NCI-H146 (cell line): ENCODE measurements at regions not wholly inside any gene's neighbourhood (a gene's known extent, or its start where the extent isn't known, plus 50 kb on each side); places are given as distances from the start of the nearest gene placed in this dataset.
"Not testable (repeated sequence)": the region's sequence is repeated elsewhere in the genome, so short reads cannot be mapped to it uniquely, and the experiment has no call there.

Experiments used
- DNase-seq: peaks from one replicate; lab custom pipeline; 2025; lab: John Stamatoyannopoulos, UW

DNA sequence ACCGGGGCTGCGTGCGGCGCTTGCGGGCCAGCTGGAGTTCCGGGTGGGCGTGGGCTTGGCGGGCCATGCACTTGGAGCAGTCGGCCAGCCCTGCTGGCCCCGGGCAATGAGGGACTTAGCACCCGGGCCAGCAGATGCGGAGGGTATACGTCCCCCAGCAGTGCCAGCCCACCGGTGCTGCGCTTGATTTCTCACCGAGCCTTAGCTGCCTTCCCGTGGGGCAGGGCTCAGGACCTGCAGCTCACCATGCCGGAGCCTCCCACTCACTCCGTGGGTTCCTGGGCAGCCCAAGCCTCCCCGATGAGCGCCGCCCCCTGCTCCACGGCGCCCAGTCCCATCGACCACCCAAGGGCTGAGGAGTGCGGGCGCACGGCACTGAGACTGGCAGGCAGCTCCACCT lies 51.4 kb upstream of the INPP4B start:
- not testable (repeated sequence) for DNase-seq

DNA sequence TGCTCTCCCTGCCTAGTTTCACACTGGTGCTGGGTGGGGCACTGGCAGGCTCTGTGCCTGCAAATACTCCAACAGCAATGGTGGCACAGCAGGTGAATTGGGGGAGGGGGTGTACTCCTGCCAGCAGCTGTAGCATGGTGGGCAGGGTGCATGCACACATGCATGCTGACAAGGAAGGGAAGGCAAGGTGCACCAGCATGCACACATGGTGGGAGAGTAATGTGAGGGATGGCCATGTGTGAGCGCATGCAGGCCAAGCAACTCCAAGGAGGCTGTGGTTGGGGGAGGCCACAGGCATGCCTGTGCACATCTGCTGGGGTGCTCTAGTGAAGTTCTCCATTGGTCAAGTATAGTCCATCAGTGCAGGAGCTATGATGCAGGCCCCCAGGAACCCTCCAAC lies 54.5 kb upstream of the INPP4B start:
- DNase-seq = no peak

GRCh38 chr4:142901166-142901662 lies 55.1 kb upstream of the INPP4B start:
- DNase-seq = no peak

GRCh38 chr4:142903617-142904016 lies 57.5 kb upstream of the INPP4B start:
- DNase-seq = not testable (repeated sequence)

DNA sequence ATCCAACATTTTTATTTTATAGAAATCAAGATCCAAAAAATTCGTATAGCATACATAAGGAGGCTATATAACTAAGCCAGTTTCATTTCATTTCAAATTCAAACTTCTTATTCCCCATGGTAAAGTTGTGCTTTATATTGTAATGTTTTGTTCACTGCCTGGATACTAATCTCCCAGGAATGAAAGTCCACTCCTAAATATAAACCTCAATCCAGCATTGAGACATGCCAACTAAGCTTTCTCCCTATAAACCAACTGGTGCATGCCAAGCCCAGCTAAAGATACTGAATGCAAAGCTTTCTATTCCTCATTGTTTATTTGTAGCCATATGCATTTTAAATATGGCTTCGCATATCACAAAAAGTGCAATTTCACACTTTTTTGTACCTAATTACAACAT lies 63.8 kb upstream of the INPP4B start:
- no peak for DNase-seq

DNA sequence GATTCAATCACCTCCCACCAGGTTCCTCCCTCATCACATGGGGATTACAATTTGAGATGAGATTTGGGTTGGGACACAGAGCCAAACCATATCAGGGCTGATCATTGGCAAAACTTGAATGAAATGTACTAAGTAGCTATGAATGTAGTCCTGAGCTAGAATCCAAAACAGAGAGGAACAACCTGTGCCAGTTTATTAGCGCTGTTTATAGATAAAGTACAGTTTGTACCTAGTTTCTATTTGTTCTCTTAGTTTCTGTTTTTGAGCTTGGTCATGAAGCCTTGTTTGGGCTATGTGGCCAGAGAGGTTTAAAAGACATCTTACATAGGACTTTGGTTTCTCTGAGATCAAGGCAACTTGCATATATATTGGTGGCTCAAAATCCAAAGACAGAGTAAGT lies 66.9 kb upstream of the INPP4B start:
- DNase-seq = no peak

- DNase-seq = no peak
These were observed 67.4 kb upstream of the INPP4B start for GRCh38 chr4:142913461-142914030.

DNA sequence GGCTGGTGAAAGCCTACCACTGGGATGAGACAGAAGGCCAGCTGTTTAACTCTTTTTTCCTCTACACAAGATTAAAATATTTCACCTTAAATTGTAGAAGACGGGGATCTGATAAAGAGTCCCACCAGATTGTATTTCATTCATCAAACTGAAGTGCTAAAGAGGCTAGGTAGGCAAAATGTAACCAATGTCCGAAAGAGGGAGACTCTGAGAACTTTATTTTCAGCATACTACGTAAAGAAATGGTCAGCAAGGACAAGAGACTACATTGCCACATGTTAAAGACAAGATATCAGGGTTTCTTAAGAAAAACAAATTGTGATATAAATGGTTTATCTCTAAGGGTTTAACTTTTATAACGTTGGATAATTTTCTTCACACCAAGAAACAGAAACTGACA lies 71.6 kb upstream of the INPP4B start:
- DNase-seq = no peak

- DNase-seq = no peak
These were observed 76.6 kb upstream of the INPP4B start for GRCh38 chr4:142922720-142923119.

DNA sequence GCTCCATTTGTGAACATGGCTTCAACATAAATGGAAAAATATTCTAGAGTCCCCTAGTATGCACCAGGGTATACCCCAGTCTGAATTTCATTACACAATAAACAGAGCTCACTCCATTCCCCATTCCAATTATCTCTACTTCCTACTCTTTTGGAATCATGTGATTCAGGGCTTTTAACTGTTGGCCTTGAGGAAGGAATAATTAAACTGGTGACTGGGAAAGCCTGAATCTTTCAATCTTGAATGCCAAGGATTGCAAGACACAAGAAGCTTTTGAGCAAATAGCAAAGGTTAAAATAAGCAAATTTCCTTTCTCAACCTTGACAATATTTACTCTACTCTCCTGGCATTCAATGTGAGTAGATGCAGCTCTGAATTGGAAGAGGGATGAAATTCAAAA lies 77.5 kb upstream of the INPP4B start:
- DNase-seq = no peak

GRCh38 chr4:142925161-142925560 lies 79.1 kb upstream of the INPP4B start:
- no peak for DNase-seq

DNA sequence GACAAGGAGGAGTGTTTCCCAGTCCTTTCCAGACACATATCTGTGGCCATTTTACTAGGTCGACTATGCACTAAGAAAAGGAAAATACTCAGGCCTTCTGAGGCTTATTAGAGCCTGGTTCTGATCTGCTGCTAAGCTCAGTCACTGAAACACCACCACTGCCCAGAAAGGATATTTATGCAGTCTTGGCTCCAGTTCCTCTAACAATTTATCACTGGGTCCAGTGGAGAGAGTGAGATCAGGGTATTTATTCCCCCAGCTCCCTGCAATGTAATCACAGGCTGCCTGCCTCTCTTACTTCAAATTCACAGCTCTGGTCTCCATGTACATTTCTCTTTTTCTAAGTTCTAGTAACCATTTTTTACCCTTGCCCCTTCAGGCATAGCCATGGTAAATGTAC lies 81.6 kb upstream of the INPP4B start:
- DNase-seq = no peak

- DNase-seq = no peak
These were observed 83.4 kb upstream of the INPP4B start for GRCh38 chr4:142929526-142929925.

DNA sequence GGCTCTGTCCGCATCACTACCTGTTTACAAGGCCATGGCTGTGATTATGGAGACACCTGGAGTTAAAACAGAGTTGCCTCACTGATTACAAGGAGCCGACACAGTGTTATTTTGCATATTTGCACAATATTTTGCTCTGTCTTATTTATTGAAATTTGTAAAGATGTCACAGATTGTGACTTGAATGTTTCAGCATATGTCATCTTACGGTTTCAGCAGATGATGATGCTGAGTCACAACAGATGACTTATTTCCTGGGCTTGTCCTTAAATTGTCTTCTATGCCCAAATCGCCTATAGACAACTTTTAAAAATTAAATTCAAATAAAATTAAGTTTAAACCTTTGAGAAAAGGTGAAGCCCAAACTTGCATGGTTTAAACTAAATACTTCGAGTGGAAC lies 87.1 kb upstream of the INPP4B start:
- no peak for DNase-seq

- DNase-seq = peak; percentile 55
These were observed 94.6 kb upstream of the INPP4B start for GRCh38 chr4:142940425-142941330.

- no peak for DNase-seq
These were observed 98.5 kb upstream of the INPP4B start for GRCh38 chr4:142944565-142944964.

DNA sequence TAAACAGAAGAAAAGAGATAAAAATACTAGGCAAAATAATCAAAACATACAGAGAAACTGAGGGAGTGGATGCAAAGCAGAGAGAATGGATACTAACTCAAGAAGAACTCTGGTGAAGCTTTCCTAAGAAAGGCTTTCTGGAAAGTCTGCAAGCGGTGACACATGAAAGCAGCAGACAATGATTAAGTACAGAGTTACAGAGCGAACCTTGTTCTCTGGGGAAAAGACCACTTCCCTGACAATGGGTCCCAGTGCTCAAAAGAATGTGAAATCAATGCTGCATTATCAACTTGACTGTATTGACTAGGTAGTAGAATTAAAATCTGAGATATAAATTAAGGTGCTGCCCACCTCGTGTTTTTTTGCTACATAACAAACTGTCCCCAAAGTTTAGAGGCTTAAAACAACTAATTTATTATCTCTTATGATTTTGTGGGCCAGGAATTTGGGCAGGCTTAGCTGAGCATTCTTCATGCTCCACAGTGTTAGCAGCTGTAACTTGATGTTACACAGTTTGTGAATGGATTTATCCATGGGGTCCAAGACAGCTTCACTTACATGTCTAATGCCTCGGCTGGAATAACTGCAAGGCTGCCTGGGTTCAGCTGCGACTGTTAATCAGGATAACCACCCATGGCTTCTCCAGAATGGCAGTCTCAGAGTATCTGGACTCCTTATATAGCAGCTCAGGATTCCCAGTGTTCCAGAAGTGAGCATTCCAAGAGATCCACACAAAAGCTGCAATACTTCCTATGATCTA lies 106.9 kb upstream of the INPP4B start:
- DNase-seq = no peak

DNA sequence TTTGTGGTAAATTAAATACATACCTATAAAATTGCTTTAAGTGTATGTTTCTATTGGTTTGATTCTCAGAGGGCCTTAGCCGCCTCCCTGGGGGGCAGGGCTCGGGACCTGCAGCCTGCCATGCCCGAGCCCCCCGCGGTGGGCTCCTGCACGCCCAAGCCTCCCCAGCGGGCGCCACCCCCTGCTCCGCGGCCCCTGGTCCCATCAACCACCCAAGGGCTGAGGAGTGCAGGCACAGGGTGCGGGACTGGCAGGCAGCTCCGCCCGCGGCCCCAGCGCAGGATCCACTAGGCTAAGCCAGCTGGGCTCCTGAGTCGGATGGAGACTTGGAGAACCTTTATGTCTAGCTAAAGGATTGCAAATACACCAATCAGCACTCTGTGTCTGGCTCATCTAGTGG lies 108.3 kb upstream of the INPP4B start:
- DNase-seq = no peak

DNA sequence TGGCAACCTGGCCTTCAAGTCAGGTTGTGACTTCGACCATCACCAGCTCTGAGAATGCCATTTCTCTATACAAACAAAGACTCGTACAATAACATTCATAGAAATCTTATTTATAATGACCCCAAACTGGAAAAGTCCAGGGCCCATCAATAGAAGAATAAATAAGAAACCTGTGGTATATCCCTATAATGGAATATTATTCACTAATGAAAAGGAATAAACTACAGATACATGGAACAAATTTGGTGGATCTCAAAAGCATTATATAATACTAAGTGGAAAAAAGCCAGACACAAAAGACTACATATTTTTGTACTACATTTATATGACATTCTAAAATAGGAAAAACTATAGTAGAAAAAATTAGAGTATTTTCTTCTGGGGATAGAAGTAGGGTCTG lies 109.4 kb upstream of the INPP4B start:
- DNase-seq = no peak

GRCh38 chr4:142959173-142959572 lies 113.1 kb upstream of the INPP4B start:
- DNase-seq = no peak

DNA sequence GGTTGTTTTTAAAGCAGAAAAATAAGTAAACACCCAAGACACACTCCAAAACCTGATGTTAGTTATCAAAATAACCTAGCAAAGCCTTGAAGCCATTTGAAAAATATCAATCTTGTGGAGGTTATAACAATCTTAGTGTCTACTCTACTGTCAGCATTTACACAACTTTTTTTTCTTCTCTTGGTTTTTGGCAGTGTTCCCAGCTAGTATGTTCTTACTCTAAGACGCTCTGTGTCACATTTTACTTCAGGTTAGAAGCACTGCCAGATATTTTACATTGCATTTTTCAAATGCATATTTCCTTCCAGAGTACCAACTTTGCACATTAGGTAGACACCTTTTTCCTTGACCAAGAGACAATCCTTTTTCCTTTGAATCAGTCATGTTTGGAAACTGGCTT lies 114.0 kb upstream of the INPP4B start:
- no peak for DNase-seq

GRCh38 chr4:142960867-142961644 lies 115.0 kb upstream of the INPP4B start:
- no peak for DNase-seq
